Gastroesophageal sphincter (tissue), 3 donors: ENCODE measurements at regions not wholly inside any gene's neighbourhood (a gene's known extent, or its start where the extent isn't known, plus 50 kb on each side); places are given as distances from the start of the nearest gene placed in this dataset.

Experiments used
- CTCF ChIP-seq, 4 experiments: fragments of 200-600 bp in 2 of 4; fragments of 450-650 bp in 2 of 4; sonication (generic) in 1 of 4; IDR thresholded peaks; one replicate each; pipeline ENCODE4 v1.5.1; 2017 to 2019; ENCODE audit warnings: antibody characterized with exemption in 4 of 4, mild to moderate bottlenecking in 2 of 4, moderate library complexity in 2 of 4
- POLR2A ChIP-seq, 2 donors: fragments of 450-650 bp; IDR thresholded peaks; one replicate each; pipeline ENCODE4 v1.6.1; 2017; ENCODE audit warnings: antibody characterized with exemption in 2 of 2, mild to moderate bottlenecking in 2 of 2, moderate library complexity in 1 of 2

- TF ChIP-seq CTCF (IDR thresholded peaks at IDR 0.05) (no peak), POLR2A (IDR thresholded peaks at IDR 0.05) (no peak)
These were observed 691.3 kb downstream of the SQOR start for GRCh38 chr15:46326173-46326572.
